PC-3 (cell line): ENCODE measurements at regions not wholly inside any gene's neighbourhood (a gene's known extent, or its start where the extent isn't known, plus 50 kb on each side); places are given as distances from the start of the nearest gene placed in this dataset.

Experiments
- EZH2 ChIP-seq: fragments of 300-600 bp; sonication (generic); IDR thresholded peaks from one replicate; pipeline ENCODE4 v1.6.1; 2017; ENCODE audit warnings: antibody characterized with exemption, mild to moderate bottlenecking, low read length; ENCODE audit not compliant: unreplicated experiment
- TF ChIP-seq, protein P1 (sequence below): fragments of 300-600 bp; sonication (generic); conservative IDR thresholded peaks from 2 replicates; pipeline ENCODE4 v1.5.1; 2017; ENCODE audit warnings: antibody characterized with exemption, low read depth, mild to moderate bottlenecking, low read length

DNA sequence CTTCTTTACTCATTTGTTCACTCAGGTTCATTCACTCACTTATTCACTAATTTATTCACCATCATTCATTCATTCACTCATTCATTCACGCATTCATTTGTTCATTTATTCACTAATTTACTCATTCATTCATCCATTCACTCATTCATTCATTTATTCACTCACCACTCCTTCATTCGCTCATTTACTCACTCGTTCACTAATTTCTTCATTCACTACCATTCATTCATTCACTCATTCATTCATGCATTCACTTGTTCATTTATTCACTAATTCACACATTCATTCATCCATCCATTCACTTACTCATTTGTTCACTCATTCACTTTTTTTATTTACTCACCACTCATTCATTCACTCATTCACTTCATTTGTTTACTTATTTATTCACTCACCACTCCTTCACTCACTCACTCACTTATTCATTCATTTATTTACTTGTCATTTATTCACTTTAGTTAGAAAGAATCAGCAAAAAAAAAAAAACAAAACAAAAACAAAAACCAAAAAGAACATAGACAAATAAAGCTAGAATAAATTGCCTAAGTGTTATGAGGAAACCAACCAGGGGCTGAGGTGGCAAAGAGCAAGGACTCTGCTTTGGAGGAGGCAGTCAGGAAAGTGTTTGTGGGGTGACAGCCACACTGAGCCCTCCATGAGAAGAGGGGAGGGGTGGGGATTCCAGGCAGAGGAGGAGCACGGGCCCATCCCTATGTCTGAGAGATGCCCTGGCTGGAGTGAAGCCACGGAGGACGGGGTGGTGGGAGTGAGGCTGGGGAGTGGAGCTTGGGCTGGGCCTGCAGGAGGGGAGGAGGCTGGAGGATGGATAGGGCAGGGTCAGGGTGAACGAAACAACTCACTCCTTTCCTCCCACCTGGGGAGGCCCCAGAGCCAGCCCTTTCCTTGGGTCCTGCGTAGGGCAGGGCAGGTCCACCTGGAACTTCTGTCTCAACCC lies 129.2 kb upstream of the WNT4 start:
- TF ChIP-seq, protein P1, sequence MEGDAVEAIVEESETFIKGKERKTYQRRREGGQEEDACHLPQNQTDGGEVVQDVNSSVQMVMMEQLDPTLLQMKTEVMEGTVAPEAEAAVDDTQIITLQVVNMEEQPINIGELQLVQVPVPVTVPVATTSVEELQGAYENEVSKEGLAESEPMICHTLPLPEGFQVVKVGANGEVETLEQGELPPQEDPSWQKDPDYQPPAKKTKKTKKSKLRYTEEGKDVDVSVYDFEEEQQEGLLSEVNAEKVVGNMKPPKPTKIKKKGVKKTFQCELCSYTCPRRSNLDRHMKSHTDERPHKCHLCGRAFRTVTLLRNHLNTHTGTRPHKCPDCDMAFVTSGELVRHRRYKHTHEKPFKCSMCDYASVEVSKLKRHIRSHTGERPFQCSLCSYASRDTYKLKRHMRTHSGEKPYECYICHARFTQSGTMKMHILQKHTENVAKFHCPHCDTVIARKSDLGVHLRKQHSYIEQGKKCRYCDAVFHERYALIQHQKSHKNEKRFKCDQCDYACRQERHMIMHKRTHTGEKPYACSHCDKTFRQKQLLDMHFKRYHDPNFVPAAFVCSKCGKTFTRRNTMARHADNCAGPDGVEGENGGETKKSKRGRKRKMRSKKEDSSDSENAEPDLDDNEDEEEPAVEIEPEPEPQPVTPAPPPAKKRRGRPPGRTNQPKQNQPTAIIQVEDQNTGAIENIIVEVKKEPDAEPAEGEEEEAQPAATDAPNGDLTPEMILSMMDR, result no peak
- no peak for TF ChIP-seq EZH2
